ENCODE measurements at regions not wholly inside any gene's neighbourhood (a gene's known extent, or its start where the extent isn't known, plus 50 kb on each side); places are given as distances from the start of the nearest gene placed in this dataset.
"Not testable (repeated sequence)": the region's sequence is repeated elsewhere in the genome, so short reads cannot be mapped to it uniquely, and the experiment has no call there.

DNA sequence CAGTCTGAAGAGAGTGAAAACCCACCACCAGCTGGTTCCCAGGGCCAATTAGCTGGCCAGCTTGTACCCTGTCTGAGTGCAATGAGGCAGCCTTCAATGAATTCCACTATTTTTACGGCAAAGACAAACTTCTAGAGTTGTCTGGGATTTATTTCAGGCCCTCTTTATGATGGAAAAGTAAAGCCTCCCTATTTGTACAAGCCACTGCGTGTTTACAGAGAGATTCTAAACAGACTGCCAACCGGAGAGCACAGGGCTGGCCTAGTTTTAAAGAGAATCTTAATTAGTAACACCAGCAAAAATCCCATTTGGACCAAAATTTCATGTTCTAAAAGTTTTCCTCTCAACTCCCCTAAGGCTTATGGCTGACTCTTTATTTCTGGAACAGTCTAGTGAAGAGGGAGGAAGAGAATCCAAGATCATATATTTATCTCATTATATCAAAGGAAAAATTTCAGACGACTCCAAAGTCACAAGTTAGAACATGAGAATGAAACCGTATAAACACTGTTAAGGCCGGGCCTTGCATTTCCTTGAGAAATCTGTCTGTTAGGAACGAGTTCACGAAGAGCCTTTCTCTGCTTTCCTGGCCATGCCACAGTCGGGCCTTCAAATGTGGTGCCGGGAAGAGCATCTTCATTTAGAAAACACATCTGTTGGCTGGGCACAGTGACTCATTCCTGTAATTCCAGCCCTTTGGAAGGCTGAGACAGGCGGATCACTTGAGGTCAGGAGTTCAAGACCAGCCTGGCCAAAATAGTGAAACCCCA, 724.6 kb upstream of the NRP1 start:
- H3K27ac Mint-ChIP-seq, result no peak overlapping the region
- ATAC-seq (no peak), DNase-seq (no peak)
- H3K9me3 ChIP-seq (ENCODE audit: control insufficient read depth, low read length, poor library complexity, severe bottlenecking), result no peaks in the 10 kb centered on the region
- H3K36me3 Mint-ChIP-seq (ENCODE audit: low read depth), result peaks cover 2% of the 10 kb centered on the region
- no peak overlapping the region for H3K4me3 Mint-ChIP-seq
- no peaks in the 10 kb centered on the region for H3K4me1 Mint-ChIP-seq
- H3K27me3 Mint-ChIP-seq, result no peaks in the 10 kb centered on the region

DNA sequence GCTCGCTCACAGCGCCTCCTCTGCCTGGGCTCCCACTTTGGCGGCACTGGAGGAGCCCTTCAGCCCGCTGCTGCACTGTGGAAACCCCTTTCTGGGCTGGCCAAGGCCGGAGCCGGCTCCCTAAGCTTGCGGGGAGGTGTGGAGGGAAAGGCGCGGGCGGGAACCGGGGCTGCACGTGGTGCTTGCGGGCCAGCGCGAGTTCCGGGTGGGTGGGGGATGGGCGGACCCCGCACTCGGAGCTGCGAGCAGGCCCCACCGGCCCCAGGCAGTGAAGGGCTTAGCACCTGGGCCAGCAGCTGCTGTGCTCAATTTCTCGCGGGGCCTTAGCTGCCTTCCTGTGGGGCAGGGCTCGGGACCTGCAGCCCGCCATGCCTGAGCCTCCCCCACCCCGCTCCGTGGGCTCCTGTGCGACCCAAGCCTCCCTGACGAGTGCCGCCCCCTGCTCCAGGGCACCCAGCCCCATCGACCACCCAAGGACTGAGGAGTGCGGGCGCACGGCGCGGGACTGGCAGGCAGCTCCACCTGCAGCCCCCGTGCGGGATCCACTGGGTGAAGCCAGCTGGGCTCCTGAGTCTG, 721.0 kb upstream of the NRP1 start:
- H3K9me3 ChIP-seq (ENCODE audit: control insufficient read depth, low read length, poor library complexity, severe bottlenecking); H3K4me3 Mint-ChIP-seq; H3K4me1 Mint-ChIP-seq; DNase-seq; H3K36me3 Mint-ChIP-seq (ENCODE audit: low read depth); H3K27me3 Mint-ChIP-seq; ATAC-seq; H3K27ac Mint-ChIP-seq: not testable (repeated sequence)

DNA sequence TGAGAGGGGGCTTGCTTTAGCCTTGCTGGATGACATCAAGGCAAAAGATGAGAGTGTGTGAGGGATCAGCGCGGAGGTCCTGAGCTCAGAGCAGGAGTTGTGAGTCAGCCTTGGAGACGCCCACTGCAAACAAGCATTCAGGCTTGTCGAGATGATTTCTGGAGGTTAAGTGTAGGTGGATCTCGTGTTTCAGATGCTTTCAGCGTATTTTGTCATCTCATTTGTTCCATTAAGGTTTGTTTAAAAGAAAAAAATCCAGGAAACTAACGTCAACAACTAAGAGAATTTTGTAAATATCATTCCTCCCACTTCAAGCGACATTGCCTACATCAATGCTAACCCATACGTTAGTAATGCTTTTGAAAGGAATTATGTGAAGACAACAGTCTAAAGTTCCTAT, 715.4 kb upstream of the NRP1 start:
- no peak overlapping the region for H3K4me3 Mint-ChIP-seq
- ATAC-seq (no peak), DNase-seq (no peak)
- H3K4me1 Mint-ChIP-seq, result no peaks in the 10 kb centered on the region
- peaks cover 5% of the 10 kb centered on the region for H3K9me3 ChIP-seq (ENCODE audit: control insufficient read depth, low read length, poor library complexity, severe bottlenecking)
- H3K36me3 Mint-ChIP-seq (ENCODE audit: low read depth), result no peaks in the 10 kb centered on the region
- H3K27me3 Mint-ChIP-seq, result no peaks in the 10 kb centered on the region
- no peak overlapping the region for H3K27ac Mint-ChIP-seq

DNA sequence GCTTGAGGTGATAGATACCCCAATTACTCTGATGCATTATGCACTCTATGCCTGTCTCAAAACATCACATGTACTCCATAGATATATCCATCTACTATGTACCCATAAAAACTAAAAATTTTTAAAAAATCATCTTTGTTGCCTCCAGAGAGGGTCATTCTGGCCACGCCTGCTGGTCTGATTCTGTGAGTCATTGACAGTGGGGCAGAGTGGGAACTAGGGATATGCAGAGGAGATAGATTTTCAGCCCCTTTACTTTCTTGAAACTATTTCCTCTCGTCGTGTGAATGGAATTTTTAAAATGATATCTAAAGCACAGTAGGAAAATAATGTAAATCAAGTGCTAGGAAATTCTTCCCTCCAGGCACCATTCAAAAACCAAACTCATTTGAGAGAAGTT, 715.0 kb upstream of the NRP1 start:
- H3K4me1 Mint-ChIP-seq, result no peaks in the 10 kb centered on the region
- no peaks in the 10 kb centered on the region for H3K27me3 Mint-ChIP-seq

DNA sequence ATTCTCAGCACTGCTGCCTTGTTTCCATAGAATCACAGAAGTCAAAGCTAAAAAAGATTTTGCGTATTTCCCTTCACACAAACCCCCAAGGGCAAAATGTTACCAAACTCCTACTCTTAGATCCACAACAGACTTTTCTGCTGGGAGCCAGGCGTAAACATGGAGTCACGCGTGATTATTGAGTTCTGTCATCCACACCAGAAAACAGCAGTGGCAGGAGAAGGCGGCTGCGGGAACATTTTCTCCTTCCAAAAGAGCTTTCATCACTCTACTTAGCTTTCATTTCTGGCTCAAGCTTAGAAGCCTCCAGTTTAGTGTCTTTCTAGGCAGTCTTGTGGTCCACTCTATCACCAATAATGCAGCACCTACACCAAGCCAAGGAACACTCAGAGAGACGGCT, 712.9 kb upstream of the NRP1 start:
- DNase-seq (no peak), ATAC-seq (no peak)
- no peaks in the 10 kb centered on the region for H3K4me1 Mint-ChIP-seq
- H3K27me3 Mint-ChIP-seq, result peaks cover 6% of the 10 kb centered on the region
- H3K4me3 Mint-ChIP-seq, result no peak overlapping the region
- H3K27ac Mint-ChIP-seq, result no peak overlapping the region
- H3K9me3 ChIP-seq (ENCODE audit: control insufficient read depth, low read length, poor library complexity, severe bottlenecking), result peaks cover 5% of the 10 kb centered on the region
- H3K36me3 Mint-ChIP-seq (ENCODE audit: low read depth), result no peaks in the 10 kb centered on the region

More for the DNA sequence above, 715.0 kb upstream of the NRP1 start:
- Mint-ChIP-seq H3K4me3 (no peak overlapping the region), H3K36me3 (ENCODE audit: low read depth) (no peaks in the 10 kb centered on the region), H3K27ac (no peak overlapping the region)
- ATAC-seq (no peak), DNase-seq (no peak)
- peaks cover 5% of the 10 kb centered on the region for H3K9me3 ChIP-seq (ENCODE audit: control insufficient read depth, low read length, poor library complexity, severe bottlenecking)

DNA sequence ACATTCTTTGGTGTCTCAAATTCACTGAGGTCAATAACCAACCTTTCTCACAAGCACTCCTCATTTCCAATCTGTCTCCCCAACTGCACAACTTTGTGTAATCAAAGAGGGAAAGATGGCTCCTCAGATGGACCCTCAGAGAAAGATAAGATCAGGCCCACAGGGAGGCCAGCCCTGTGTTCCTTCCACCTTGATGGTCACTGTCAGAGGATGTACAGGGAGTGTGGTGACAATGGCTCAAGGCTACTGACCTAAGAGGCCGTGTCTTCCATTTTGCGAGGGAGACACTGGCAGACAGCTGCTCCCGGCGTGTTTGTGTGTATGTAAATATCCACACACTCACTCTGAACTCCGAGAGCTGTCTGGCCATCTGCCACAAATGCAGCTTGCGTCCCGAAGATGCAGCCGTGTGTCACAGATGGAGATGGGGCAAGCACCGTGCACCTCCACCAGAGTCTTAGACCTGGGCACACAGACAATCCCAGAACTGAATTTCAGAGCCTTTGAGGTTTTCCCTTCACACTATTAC, 712.1 kb upstream of the NRP1 start:
- DNase-seq (no peak), ATAC-seq (no peak)
- Mint-ChIP-seq H3K36me3 (ENCODE audit: low read depth) (no peaks in the 10 kb centered on the region), H3K27me3 (peaks cover 6% of the 10 kb centered on the region), H3K27ac (no peak overlapping the region), H3K4me3 (no peak overlapping the region), H3K4me1 (no peaks in the 10 kb centered on the region)
- H3K9me3 ChIP-seq (ENCODE audit: control insufficient read depth, low read length, poor library complexity, severe bottlenecking), result peaks cover 5% of the 10 kb centered on the region

DNA sequence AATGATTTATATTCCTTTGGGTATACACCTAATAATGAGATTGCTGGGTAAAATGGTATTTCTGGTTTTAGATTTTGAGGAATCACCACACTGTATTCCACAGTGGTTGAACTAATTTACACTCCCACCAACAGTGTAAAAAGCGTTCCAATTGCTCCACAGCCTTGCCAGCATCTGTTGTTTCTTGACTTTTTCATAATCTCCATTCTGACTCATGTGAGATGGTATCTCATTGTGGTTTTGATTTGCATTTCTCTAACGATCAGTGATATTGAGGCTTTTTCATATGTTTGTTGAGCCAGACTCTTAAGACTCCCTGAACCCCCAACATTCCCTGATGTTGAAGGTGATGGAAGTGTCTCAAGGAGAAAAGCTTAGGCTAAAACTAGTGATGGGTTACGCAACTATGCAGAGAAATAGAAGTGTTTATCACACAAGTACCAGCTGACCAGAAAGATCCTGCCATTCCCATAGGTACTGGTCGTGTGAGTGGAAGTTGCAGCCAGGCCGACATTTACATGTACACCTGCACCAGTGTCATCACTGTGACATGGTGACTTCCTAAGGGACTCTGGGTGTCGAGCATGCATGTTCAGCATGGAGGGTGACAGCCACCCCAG, 711.2 kb upstream of the NRP1 start:
- Mint-ChIP-seq H3K36me3 (ENCODE audit: low read depth) (no peaks in the 10 kb centered on the region), H3K27ac (no peak overlapping the region), H3K4me1 (no peaks in the 10 kb centered on the region), H3K4me3 (no peak overlapping the region), H3K27me3 (peaks cover 6% of the 10 kb centered on the region)
- ATAC-seq (no peak), DNase-seq (no peak)
- H3K9me3 ChIP-seq (ENCODE audit: control insufficient read depth, low read length, poor library complexity, severe bottlenecking), result peaks cover 5% of the 10 kb centered on the region

DNA sequence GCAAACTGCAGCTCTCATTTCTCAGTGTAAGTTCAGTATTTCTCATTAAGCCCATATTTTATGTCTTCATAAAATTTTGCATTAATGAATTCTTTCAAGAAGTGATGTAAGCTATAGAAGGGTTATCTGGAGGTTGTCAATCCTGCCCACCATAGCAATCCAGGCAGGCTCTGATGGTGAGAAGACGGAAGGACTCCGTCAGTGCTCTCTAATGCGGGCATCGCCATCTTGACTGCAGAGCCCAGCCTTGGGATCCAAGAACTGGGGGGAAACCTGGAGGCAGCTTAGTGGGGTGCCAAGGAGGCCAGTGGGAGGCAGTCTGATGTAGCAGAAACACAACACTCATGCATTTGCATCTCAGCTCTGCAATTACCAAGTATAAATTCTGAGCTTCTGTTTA, 707.4 kb upstream of the NRP1 start:
- Mint-ChIP-seq H3K36me3 (ENCODE audit: low read depth) (no peaks in the 10 kb centered on the region), H3K4me3 (no peak overlapping the region), H3K4me1 (no peaks in the 10 kb centered on the region), H3K27me3 (peaks cover 18% of the 10 kb centered on the region), H3K27ac (no peak overlapping the region)
- H3K9me3 ChIP-seq (ENCODE audit: control insufficient read depth, low read length, poor library complexity, severe bottlenecking), result no peaks in the 10 kb centered on the region
- ATAC-seq (no peak), DNase-seq (no peak)

DNA sequence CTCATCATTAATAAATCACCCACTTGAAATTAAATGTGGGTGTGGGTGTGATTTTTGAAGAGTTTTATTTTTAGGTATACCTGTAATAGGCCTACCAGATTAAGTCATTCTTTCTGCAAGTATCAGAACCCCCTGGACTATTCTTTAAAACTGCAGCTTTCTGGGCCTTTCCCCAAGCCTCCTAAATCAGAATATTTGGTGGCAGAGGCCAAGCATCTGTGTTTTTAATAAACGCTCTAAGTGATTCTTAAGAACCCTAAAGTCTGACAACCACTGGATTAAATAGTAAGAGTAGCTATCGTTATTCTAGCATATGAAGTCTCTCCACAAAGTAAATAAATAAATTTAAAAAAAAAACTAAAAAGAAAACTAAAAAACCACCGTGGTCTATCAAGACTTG, 703.0 kb upstream of the NRP1 start:
- Mint-ChIP-seq H3K27ac (no peak overlapping the region), H3K4me3 (no peak overlapping the region), H3K36me3 (ENCODE audit: low read depth) (no peaks in the 10 kb centered on the region), H3K27me3 (peaks cover 13% of the 10 kb centered on the region), H3K4me1 (no peaks in the 10 kb centered on the region)
- ATAC-seq, result no peak
- H3K9me3 ChIP-seq (ENCODE audit: control insufficient read depth, low read length, poor library complexity, severe bottlenecking), result no peaks in the 10 kb centered on the region
- DNase-seq, result no peak

DNA sequence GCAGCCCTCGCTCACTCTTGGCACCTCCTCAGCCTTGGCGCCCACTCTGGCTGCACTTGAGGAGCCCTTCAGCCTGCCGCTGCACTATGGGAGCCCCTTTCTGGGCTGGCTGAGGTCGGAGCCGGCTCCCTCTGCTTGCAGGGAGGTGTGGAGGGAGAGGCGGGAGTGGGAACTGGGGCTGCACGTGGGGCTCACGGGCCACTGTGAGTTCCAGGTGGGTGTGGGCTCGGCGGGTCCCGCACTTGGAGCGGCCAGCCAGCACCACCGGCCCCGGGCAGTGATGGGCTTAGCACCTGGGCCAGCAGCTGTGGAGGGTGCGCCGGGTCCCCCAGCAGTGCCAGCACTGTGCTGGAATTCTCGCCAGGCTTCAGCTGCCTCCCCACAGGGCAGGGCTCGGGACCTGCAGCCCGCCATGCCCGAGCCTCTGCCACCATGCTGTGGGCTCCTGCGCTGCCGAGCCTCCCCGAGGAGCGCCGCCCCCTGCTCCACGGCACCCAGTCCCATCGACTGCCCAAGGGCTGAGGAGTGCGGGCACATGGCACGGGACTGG, 700.8 kb upstream of the NRP1 start:
- peaks cover 10% of the 10 kb centered on the region for H3K27me3 Mint-ChIP-seq
- H3K4me1 Mint-ChIP-seq; H3K4me3 Mint-ChIP-seq; H3K27ac Mint-ChIP-seq; H3K36me3 Mint-ChIP-seq (ENCODE audit: low read depth); ATAC-seq; H3K9me3 ChIP-seq (ENCODE audit: control insufficient read depth, low read length, poor library complexity, severe bottlenecking); DNase-seq: not testable (repeated sequence)

DNA sequence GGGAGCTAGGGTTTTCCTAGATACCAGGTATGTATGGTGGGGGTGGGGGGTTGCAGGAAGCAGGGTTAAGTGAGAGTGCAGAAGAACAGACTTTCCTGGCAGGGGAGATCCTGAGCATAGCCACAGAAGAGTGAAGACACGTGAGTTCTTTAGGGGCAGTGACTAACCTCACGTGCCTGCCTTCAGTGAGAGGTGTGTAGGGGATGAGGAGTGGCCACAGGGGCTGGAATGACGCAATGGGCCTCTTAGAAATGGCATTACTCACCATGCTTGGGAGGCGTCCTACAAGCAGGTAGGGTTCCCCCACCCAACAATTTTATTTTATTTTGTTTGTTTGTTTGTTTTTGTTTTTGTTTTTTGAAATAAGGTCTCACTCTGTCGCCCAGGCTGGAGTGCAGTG, 698.6 kb upstream of the NRP1 start:
- H3K9me3 ChIP-seq (ENCODE audit: control insufficient read depth, low read length, poor library complexity, severe bottlenecking), result no peaks in the 10 kb centered on the region
- no peak for DNase-seq
- Mint-ChIP-seq H3K27ac (no peak overlapping the region), H3K4me3 (no peak overlapping the region), H3K36me3 (ENCODE audit: low read depth) (no peaks in the 10 kb centered on the region), H3K27me3 (peaks cover 4% of the 10 kb centered on the region), H3K4me1 (no peaks in the 10 kb centered on the region)
- no peak for ATAC-seq

DNA sequence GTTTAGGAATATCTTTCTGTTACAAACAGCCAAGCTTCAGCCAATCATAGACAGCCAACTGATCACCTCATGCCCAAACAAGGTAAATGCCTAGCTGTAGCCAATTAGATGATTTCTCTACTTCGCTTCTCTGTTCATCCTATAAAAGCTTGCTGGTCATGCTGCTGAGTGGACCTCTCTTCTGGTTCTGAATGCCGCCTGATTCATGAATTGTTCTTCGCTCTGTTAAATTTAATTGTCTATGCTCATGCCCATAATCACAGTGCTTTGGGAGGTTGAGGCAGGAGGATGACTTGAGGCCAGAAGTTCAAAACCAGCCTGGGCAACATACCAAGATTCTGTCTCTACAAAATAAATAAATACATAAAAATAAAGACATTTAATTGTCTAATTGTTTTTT, 698.1 kb upstream of the NRP1 start:
- no peaks in the 10 kb centered on the region for H3K36me3 Mint-ChIP-seq (ENCODE audit: low read depth)
- no peak overlapping the region for H3K27ac Mint-ChIP-seq
- H3K9me3 ChIP-seq (ENCODE audit: control insufficient read depth, low read length, poor library complexity, severe bottlenecking), result no peaks in the 10 kb centered on the region
- H3K4me3 Mint-ChIP-seq, result no peak overlapping the region
- H3K4me1 Mint-ChIP-seq, result no peaks in the 10 kb centered on the region
- peaks cover 4% of the 10 kb centered on the region for H3K27me3 Mint-ChIP-seq
- no peak for ATAC-seq
- DNase-seq, result no peak

DNA sequence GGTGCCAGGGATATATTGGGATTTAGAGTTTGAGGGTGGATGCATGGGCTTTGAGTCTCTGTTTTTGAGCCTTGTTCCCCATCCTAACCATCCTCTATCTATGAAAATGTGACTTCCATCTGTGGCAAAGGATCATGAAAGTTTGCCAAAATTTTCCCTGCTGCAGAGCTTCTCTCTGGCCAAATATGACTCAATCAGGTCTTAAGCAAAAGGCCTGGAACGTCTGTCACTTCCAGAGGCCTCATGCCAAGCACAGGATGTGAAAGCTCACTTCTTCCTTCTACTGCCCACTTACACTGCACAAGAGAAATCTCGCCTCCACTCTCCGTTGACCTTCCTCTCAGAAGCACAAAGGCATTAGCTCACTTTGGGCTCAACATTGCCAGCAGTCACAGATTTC, 696.9 kb upstream of the NRP1 start:
- no peaks in the 10 kb centered on the region for H3K36me3 Mint-ChIP-seq (ENCODE audit: low read depth)
- peaks cover 4% of the 10 kb centered on the region for H3K27me3 Mint-ChIP-seq
- DNase-seq (no peak), ATAC-seq (no peak)
- H3K27ac Mint-ChIP-seq, result no peak overlapping the region
- H3K9me3 ChIP-seq (ENCODE audit: control insufficient read depth, low read length, poor library complexity, severe bottlenecking), result no peaks in the 10 kb centered on the region
- no peaks in the 10 kb centered on the region for H3K4me1 Mint-ChIP-seq
- H3K4me3 Mint-ChIP-seq, result no peak overlapping the region
